ENCODE measurements at regions not wholly inside any gene's neighbourhood (a gene's known extent, or its start where the extent isn't known, plus 50 kb on each side); places are given as distances from the start of the nearest gene placed in this dataset.

GRCh38 chr3:126257174-126257573, 76.8 kb upstream of the ALDH1L1 start:
- H3K36me3 ChIP-seq, result no peaks in the 10 kb centered on the region
- no peaks in the 10 kb centered on the region for H3K9me3 ChIP-seq
- FAIRE-seq (no peak), ATAC-seq (no peak), DNase-seq (no peak)
- no peaks in the 10 kb centered on the region for H3K27me3 ChIP-seq
- no peaks in the 10 kb centered on the region for H3K4me1 ChIP-seq
- no peak for TF ChIP-seq CTCF (IDR thresholded peaks at IDR 0.05)
- WGBS, 2 donors, result 83 to 90% methylated on average over 11 of the region's 11 CpGs
- intact Hi-C loops (cut with DNase I), result loop anchor here in 2 of 3 donors (5.0 kb wide), 1 partner anchor 135 kb away; the partner anchor contains the start of gene CFAP100 (in 2 of the 2)
- H3K4me3 ChIP-seq, result no peak overlapping the region
- no peak overlapping the region for H3K27ac ChIP-seq

- 76 to 78% methylated on average over 7 of the region's 7 CpGs for WGBS, 2 donors
These were observed 75.9 kb upstream of the ALDH1L1 start for GRCh38 chr3:126256251-126256650.

GRCh38 chr3:126253072-126253471, 72.7 kb upstream of the ALDH1L1 start:
- Histone ChIP-seq H3K27ac (no peak overlapping the region), H3K27me3 (no peaks in the 10 kb centered on the region), H3K9me3 (no peaks in the 10 kb centered on the region), H3K36me3 (no peaks in the 10 kb centered on the region), H3K4me1 (no peaks in the 10 kb centered on the region), H3K4me3 (no peak overlapping the region)
- intact Hi-C loops (cut with DNase I), result no loop called here
- FAIRE-seq (no peak), ATAC-seq (no peak), DNase-seq (no peak)
- TF ChIP-seq CTCF (IDR thresholded peaks at IDR 0.05), result no peak
- WGBS, 2 donors, result 72 to 85% methylated on average over 2 of the region's 2 CpGs

More at GRCh38 chr3:126256251-126256650, 75.9 kb upstream of the ALDH1L1 start:
- Histone ChIP-seq H3K27me3 (no peaks in the 10 kb centered on the region), H3K4me3 (no peak overlapping the region), H3K27ac (no peak overlapping the region), H3K9me3 (no peaks in the 10 kb centered on the region), H3K4me1 (no peaks in the 10 kb centered on the region), H3K36me3 (no peaks in the 10 kb centered on the region)
- intact Hi-C loops (cut with DNase I), result loop anchor here in 2 of 3 donors (5.0 kb wide), 1 partner anchor 136 kb away; the partner anchor contains the start of gene CFAP100 (in 2 of the 2)
- no peak for DNase-seq
- ATAC-seq, result no peak
- TF ChIP-seq CTCF (IDR thresholded peaks at IDR 0.05), result no peak
- no peak for FAIRE-seq

- no peak for ATAC-seq
- intact Hi-C loops (cut with DNase I), result no loop called here
- Histone ChIP-seq H3K4me1 (no peaks in the 10 kb centered on the region), H3K4me3 (no peak overlapping the region), H3K27ac (no peak overlapping the region), H3K27me3 (no peaks in the 10 kb centered on the region), H3K9me3 (no peaks in the 10 kb centered on the region), H3K36me3 (no peaks in the 10 kb centered on the region)
- no peak for DNase-seq
- TF ChIP-seq CTCF (IDR thresholded peaks at IDR 0.05), result no peak
- no peak for FAIRE-seq
- WGBS, 2 donors, result 94 to 95% methylated on average over 1 of the region's 1 CpG
These were observed 72.0 kb upstream of the ALDH1L1 start for GRCh38 chr3:126252373-126252772.

GRCh38 chr3:126245811-126246727, 65.7 kb upstream of the ALDH1L1 start:
- ATAC-seq (peak; percentile 75 to 92 (median 84)), FAIRE-seq (no peak), DNase-seq (peak in 3 of 6 donors; percentile 40 to 67 (median 51))
- peak; percentile 14 to 49 (median 28) for TF ChIP-seq CTCF (IDR thresholded peaks at IDR 0.05)
- Histone ChIP-seq H3K4me1 (no peaks in the 10 kb centered on the region), H3K4me3 (no peak overlapping the region), H3K27me3 (no peaks in the 10 kb centered on the region), H3K27ac (no peak overlapping the region), H3K36me3 (no peaks in the 10 kb centered on the region), H3K9me3 (no peaks in the 10 kb centered on the region)
- WGBS, 2 donors, result 39 to 48% methylated on average over 14 of the region's 14 CpGs
- intact Hi-C loops (cut with DNase I), result no loop called here
